HEK293 (cell line): ENCODE measurements at regions not wholly inside any gene's neighbourhood (a gene's known extent, or its start where the extent isn't known, plus 50 kb on each side); places are given as distances from the start of the nearest gene placed in this dataset.
"Not testable (repeated sequence)": the region's sequence is repeated elsewhere in the genome, so short reads cannot be mapped to it uniquely, and the experiment has no call there.

Experiments
- CTCF ChIA-PET: fragments of 350-600 bp; formaldehyde crosslinking; extraction: SDS; loops from one replicate; lab custom pipeline; 2021; ENCODE audit warnings: antibody characterized with exemption; lab: Yijun Ruan, JAX
- POLR2A ChIA-PET: fragments of 300-600 bp; formaldehyde crosslinking; extraction: SDS; loops from one replicate; lab custom pipeline; 2020; ENCODE audit warnings: antibody characterized with exemption, inconsistent platforms; lab: Yijun Ruan, JAX
- H3K27ac ChIP-seq: fragments of 200-500 bp; sonication (Bioruptor generic); 2 replicates; pipeline ENCODE4 v1.5.1; 2014; ENCODE audit warnings: low read depth, low read length, control low read depth, inconsistent platforms; ENCODE audit errors: extremely low read depth
- H3K36me3 ChIP-seq, 2 experiments: fragments of 200-500 bp in 1 of 2; sonication (Bioruptor generic) in 1 of 2; 1 replicate in 1 of 2; 2 replicates in 1 of 2; pipeline ENCODE4 v1.5.1; 2014 to 2017; ENCODE audit warnings: inconsistent platforms in 2 of 2, low read length in 2 of 2; ENCODE audit not compliant: control insufficient read depth in 2 of 2, insufficient read depth in 1 of 2
- H3K4me1 ChIP-seq: fragments of 200-500 bp; sonication (Bioruptor generic); 2 replicates; pipeline ENCODE4 v1.5.1; 2014; ENCODE audit warnings: mild to moderate bottlenecking, low read length, inconsistent platforms; ENCODE audit not compliant: control insufficient read depth, insufficient read depth
- H3K4me3 ChIP-seq: 2 replicates; pipeline ENCODE4 v1.5.1; 2011; ENCODE audit warnings: low read depth, mild to moderate bottlenecking, control low read depth, low read length, moderate library complexity
- H3K9me3 ChIP-seq: fragments of 200-500 bp; sonication (Bioruptor generic); 2 replicates; pipeline ENCODE4 v1.5.1; 2014; ENCODE audit warnings: low read depth, low read length, inconsistent platforms; ENCODE audit not compliant: control insufficient read depth, insufficient read depth
- EGR2 ChIP-seq: fragments of 450-650 bp; formaldehyde crosslinking; IDR thresholded peaks from 2 replicates; pipeline ENCODE4 v1.5.1; 2016; ENCODE audit warnings: low read depth, missing biosample characterization, missing genetic modification characterization
- MYNN ChIP-seq: fragments of 450-650 bp; formaldehyde crosslinking; IDR thresholded peaks from 2 replicates; pipeline ENCODE4 v1.5.1; 2016; ENCODE audit warnings: missing biosample characterization, missing genetic modification characterization, borderline replicate concordance
- ZBTB8A ChIP-seq: fragments of 450-650 bp; formaldehyde crosslinking; IDR thresholded peaks from 2 replicates; pipeline ENCODE4 v1.5.1; 2016; ENCODE audit warnings: missing biosample characterization, missing genetic modification characterization
- ZFP69B ChIP-seq: fragments of 450-650 bp; formaldehyde crosslinking; IDR thresholded peaks from 2 replicates; pipeline ENCODE4 v1.5.1; 2016; ENCODE audit warnings: missing biosample characterization, missing genetic modification characterization
- ZNF664 ChIP-seq: fragments of 450-650 bp; formaldehyde crosslinking; IDR thresholded peaks from 2 replicates; pipeline ENCODE4 v1.5.1; 2016; ENCODE audit warnings: missing biosample characterization, missing genetic modification characterization
- ZNF707 ChIP-seq: fragments of 450-650 bp; formaldehyde crosslinking; IDR thresholded peaks from 2 replicates; pipeline ENCODE4 v1.5.1; 2016; ENCODE audit warnings: missing biosample characterization, missing genetic modification characterization
- ZNF785 ChIP-seq: fragments of 450-650 bp; formaldehyde crosslinking; IDR thresholded peaks from 2 replicates; pipeline ENCODE4 v1.5.1; 2016; ENCODE audit warnings: missing biosample characterization, missing genetic modification characterization

- TF ChIP-seq ZBTB8A (tag by site-specific recombination) (peak; percentile 49; the same call in 1 of the 2 replicates), EGR2 (tag by site-specific recombination) (peak; percentile 62)
Measured at GRCh38 chr11:67791598-67792170, 117.3 kb upstream of the ALDH3B2 start (continued).

GRCh38 chr11:67788341-67788695, 113.9 kb upstream of the ALDH3B2 start:
- H3K9me3 ChIP-seq, CTCF ChIA-PET, POLR2A ChIA-PET, H3K4me3 ChIP-seq, H3K27ac ChIP-seq, H3K36me3 ChIP-seq, H3K4me1 ChIP-seq: not testable (repeated sequence)

- H3K36me3 ChIP-seq, H3K9me3 ChIP-seq, H3K4me3 ChIP-seq, H3K27ac ChIP-seq, POLR2A ChIA-PET, H3K4me1 ChIP-seq, CTCF ChIA-PET: not testable (repeated sequence)
Measured at GRCh38 chr11:67787681-67788340, 113.4 kb upstream of the ALDH3B2 start.

GRCh38 chr11:67781967-67782366, 107.5 kb upstream of the ALDH3B2 start:
- POLR2A ChIA-PET, H3K9me3 ChIP-seq, H3K36me3 ChIP-seq, H3K4me3 ChIP-seq, H3K4me1 ChIP-seq, CTCF ChIA-PET, H3K27ac ChIP-seq: not testable (repeated sequence)

GRCh38 chr11:67781506-67781905, 107.1 kb upstream of the ALDH3B2 start:
- H3K9me3 ChIP-seq, POLR2A ChIA-PET, H3K36me3 ChIP-seq, H3K4me1 ChIP-seq, H3K27ac ChIP-seq, H3K4me3 ChIP-seq, CTCF ChIA-PET: not testable (repeated sequence)

- no peak for TF ChIP-seq ZNF707
- no peak for TF ChIP-seq ZFP69B (tag by site-specific recombination)
- TF ChIP-seq MYNN (tag by site-specific recombination), result no peak
- TF ChIP-seq ZNF785, result no peak
- TF ChIP-seq ZNF664 (tag by site-specific recombination), result no peak
- TF ChIP-seq, all 188 proteins: peak for 0
- ChIA-PET CTCF (interaction anchor here (0.8 kb wide), 1 partner anchor 12 kb away, joined by 3 read pairs; no protein-coding TSS in a partner anchor), POLR2A (no interaction called here)
- no peak overlapping the region for H3K4me3 ChIP-seq
- H3K36me3 ChIP-seq, result no peaks in the 10 kb centered on the region
- H3K4me1 ChIP-seq, result no peaks in the 10 kb centered on the region
- no peak overlapping the region for H3K27ac ChIP-seq
- H3K9me3 ChIP-seq, result no peaks in the 10 kb centered on the region
Measured at GRCh38 chr11:67780056-67780455, 105.6 kb upstream of the ALDH3B2 start.

- H3K27ac ChIP-seq, H3K9me3 ChIP-seq, H3K36me3 ChIP-seq, POLR2A ChIA-PET, H3K4me3 ChIP-seq, H3K4me1 ChIP-seq: not testable (repeated sequence)
- CTCF ChIA-PET, result interaction anchor here (0.8 kb wide), 1 partner anchor 13 kb away, joined by 3 read pairs; no protein-coding TSS in a partner anchor
Measured at GRCh38 chr11:67779189-67779875, 104.9 kb upstream of the ALDH3B2 start.
